HepG2 (cell line): ENCODE measurements at regions not wholly inside any gene's neighbourhood (a gene's known extent, or its start where the extent isn't known, plus 50 kb on each side); places are given as distances from the start of the nearest gene placed in this dataset.
A peak's percentile ranks its signal among the peaks of the same experiment; 100 is the strongest.

ENCODE experiments used
- ATAC-seq: fragments of 200-7000 bp; cut with Tn5 transposase; 3 replicates; pipeline ENCODE4 v1.9.1; 2020; ENCODE audit warnings: mild to moderate bottlenecking, moderate library complexity
- BruUV-seq: library from RNA; stranded (reverse); fragments of 400-500 nt; replicated peaks from 2 replicates; lab custom pipeline; 2021; lab: Mats Ljungman, UMichigan
- CTCF ChIA-PET: fragments of 300-600 bp; formaldehyde crosslinking; extraction: SDS; loops from one replicate; lab custom pipeline; 2021; ENCODE audit warnings: low total read pairs, inconsistent platforms, low intra/inter-chr PET ratio; lab: Yijun Ruan, JAX
- POLR2A ChIA-PET: fragments of 350-600 bp; sonication (Branson Sonifier 250); formaldehyde crosslinking; loops from one replicate; lab custom pipeline; 2020; ENCODE audit warnings: antibody characterized with exemption, inconsistent platforms; lab: Yijun Ruan, JAX
- DNase-seq: peaks from one replicate; pipeline ENCODE4 v3.0.0-alpha.2; 2015; ENCODE audit warnings: low spot score
- FAIRE-seq: peaks from 3 replicates; lab custom pipeline; 2011; peaks lifted over from hg19 to GRCh38; lab: Jason Lieb, UNC
- H2AFZ ChIP-seq: one replicate; pipeline ENCODE4 v1.6.1; 2011; ENCODE audit warnings: low read length, inconsistent platforms
- H3K27ac ChIP-seq: fragments of 300-600 bp; 3 replicates; pipeline ENCODE4 v1.8.0; 2011; ENCODE audit warnings: mixed run types, mild to moderate bottlenecking, mixed read lengths, low read length, inconsistent platforms; ENCODE audit not compliant: insufficient read depth; ENCODE audit errors: extremely low read length
- H3K27me3 ChIP-seq, 2 experiments: fragments of 200-600 bp in 1 of 2; 2 replicates in 1 of 2; 3 replicates in 1 of 2; pipeline versions ENCODE4 v1.6.0 to v1.8.0; 2011; ENCODE audit warnings: low read length in 2 of 2, mild to moderate bottlenecking in 2 of 2, moderate library complexity in 2 of 2, inconsistent platforms in 1 of 2; ENCODE audit not compliant: insufficient read depth in 2 of 2, control insufficient read depth in 1 of 2
- H3K36me3 ChIP-seq, 2 experiments: fragments of 200-600 bp in 1 of 2; replicated peaks in 1 of 2; 2 replicates in 1 of 2; 3 replicates in 1 of 2; pipeline versions ENCODE4 v1.5.1 to v1.8.0; 2011; ENCODE audit warnings: low read length in 2 of 2, inconsistent platforms in 1 of 2; ENCODE audit not compliant: insufficient read depth in 2 of 2, control insufficient read depth in 1 of 2
- H3K4me1 ChIP-seq: 2 replicates; pipeline ENCODE4 v1.5.1; 2012; ENCODE audit warnings: low read length, inconsistent platforms; ENCODE audit not compliant: insufficient read depth
- H3K4me2 ChIP-seq: 2 replicates; pipeline ENCODE4 v1.6.0; 2011; ENCODE audit warnings: low read depth, low read length, inconsistent platforms
- H3K4me3 ChIP-seq, 3 experiments: fragments of 200-600 bp in 1 of 3; sonication (generic), shearing (Covaris generic) in 1 of 3; replicated peaks in 1 of 3; 2 replicates each; pipeline ENCODE4 v1.5.1; 2011 to 2016; ENCODE audit warnings: low read length in 3 of 3, inconsistent platforms in 2 of 3, low read depth in 2 of 3, mild to moderate bottlenecking in 2 of 3, control low read depth in 1 of 3, mixed read lengths in 1 of 3; ENCODE audit not compliant: insufficient read depth in 1 of 3
- H3K79me2 ChIP-seq: one replicate; pipeline ENCODE4 v1.6.1; 2011; ENCODE audit warnings: low read length, inconsistent platforms; ENCODE audit not compliant: insufficient read depth
- H3K9ac ChIP-seq: 2 replicates; pipeline ENCODE4 v1.6.0; 2011; ENCODE audit warnings: mild to moderate bottlenecking, low read depth, low read length, inconsistent platforms; ENCODE audit not compliant: insufficient read depth
- H3K9me3 ChIP-seq: 2 replicates; pipeline ENCODE4 v1.5.1; 2012; ENCODE audit warnings: mild to moderate bottlenecking, low read length
- H4K20me1 ChIP-seq: 2 replicates; pipeline ENCODE4 v1.6.0; 2011; ENCODE audit warnings: inconsistent platforms, mild to moderate bottlenecking, low read length, moderate library complexity; ENCODE audit not compliant: insufficient read depth
- NFE2 ChIP-seq: sonication (generic); formaldehyde crosslinking; IDR thresholded peaks from 2 replicates; pipeline ENCODE4 v1.4.0; 2020; ENCODE audit warnings: missing genetic modification reagents
- ZNF687 ChIP-seq: sonication (generic); formaldehyde crosslinking; IDR thresholded peaks from 2 replicates; pipeline ENCODE4 v1.5.1; 2020; ENCODE audit warnings: mild to moderate bottlenecking, missing genetic modification reagents, moderate library complexity
- WGBS: methylation state at CpG from one replicate; pipeline ENCODE4 v1.1.6; 2017; ENCODE audit warnings: low lambda C conversion rate; 5-methylcytosine and 5-hydroxymethylcytosine counted together
- in situ Hi-C: cut with HindIII; loops from 2 replicates; pipeline ENCODE4 v1.10.0; 2017; ENCODE audit warnings: low pct_unique_long_range_greater_than_20kb; ENCODE audit not compliant: extremely low pct_ligation_motif_present
- intact Hi-C: fragments of 100-400 bp; cut with micrococcal nuclease; formaldehyde crosslinking; loops from one replicate; pipeline ENCODE4 v1.10.0; 2022; ENCODE audit not compliant: unreplicated experiment

- in situ Hi-C loops (no loop called here), intact Hi-C loops (no loop called here)
- WGBS: 83% methylated on average over 5 of the region's 5 CpGs
- ATAC-seq (no peak), DNase-seq (no peak), FAIRE-seq (no peak)
- Histone ChIP-seq H3K36me3 (no peaks in the 10 kb centered on the region), H2AFZ (no peak overlapping the region), H3K79me2 (no peaks in the 10 kb centered on the region), H3K9me3 (no peaks in the 10 kb centered on the region; the same call in 1 of the 2 replicates), H3K4me1 (peaks cover 46% of the 10 kb centered on the region), H3K4me2 (no peak overlapping the region), H3K27me3 (no peaks in the 10 kb centered on the region), H3K9ac (no peak overlapping the region), H3K4me3 (no peak overlapping the region), H4K20me1 (no peaks in the 10 kb centered on the region), H3K27ac (no peak overlapping the region)
- BruUV-seq: no TSS peak
- ChIA-PET CTCF (no interaction called here), POLR2A (interaction anchor here (1.6 kb wide), 1 partner anchor 63 kb away, joined by 5 read pairs; the partner anchor contains the start of gene ID2)
- TF ChIP-seq NFE2: no peak
- peak; percentile 38 for TF ChIP-seq ZNF687 (CRISPR knock-in tag)
Observed at GRCh38 chr2:8619071-8619470, 62.8 kb upstream of the ID2 start.
